Activated CD4-positive, alpha-beta T cell treated with anti-CD3 and anti-CD28 coated beads, Interleukin-2, Interleukin-4, amounts not matched to agents 100 ng/mL and 50 ng/mL, durations not matched to agents 16 hours and 8 hours (primary cell): ENCODE measurements at regions not wholly inside any gene's neighbourhood (a gene's known extent, or its start where the extent isn't known, plus 50 kb on each side); places are given as distances from the start of the nearest gene placed in this dataset.
A peak's percentile ranks its signal among the peaks of the same experiment; 100 is the strongest.
"Not testable (repeated sequence)": the region's sequence is repeated elsewhere in the genome, so short reads cannot be mapped to it uniquely, and the experiment has no call there.

Experiments
- DNase-seq: peaks from one replicate; pipeline ENCODE4 v3.0.0-alpha.2; 2020; ENCODE audit warnings: low spot score

DNA sequence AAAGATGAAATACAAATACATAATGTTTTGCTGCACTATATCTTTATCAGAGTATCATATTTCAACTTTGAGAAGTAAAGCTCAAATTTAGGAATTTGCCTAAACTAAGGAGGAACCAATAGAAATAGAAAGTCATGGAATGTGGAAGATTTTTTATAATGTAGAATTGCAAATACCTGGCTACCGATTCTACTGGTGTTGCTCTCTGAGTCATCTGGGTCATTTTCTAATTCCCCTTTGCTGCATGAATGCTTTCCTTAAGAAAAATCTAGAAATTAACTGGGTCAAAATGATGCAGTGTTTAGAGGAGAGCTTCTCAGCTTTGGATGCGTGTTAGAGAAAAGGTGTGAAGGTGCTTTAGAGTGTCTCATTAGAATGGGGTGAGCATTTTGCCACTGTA, 568.9 kb upstream of the ANKRD30A start:
- no peak for DNase-seq

DNA sequence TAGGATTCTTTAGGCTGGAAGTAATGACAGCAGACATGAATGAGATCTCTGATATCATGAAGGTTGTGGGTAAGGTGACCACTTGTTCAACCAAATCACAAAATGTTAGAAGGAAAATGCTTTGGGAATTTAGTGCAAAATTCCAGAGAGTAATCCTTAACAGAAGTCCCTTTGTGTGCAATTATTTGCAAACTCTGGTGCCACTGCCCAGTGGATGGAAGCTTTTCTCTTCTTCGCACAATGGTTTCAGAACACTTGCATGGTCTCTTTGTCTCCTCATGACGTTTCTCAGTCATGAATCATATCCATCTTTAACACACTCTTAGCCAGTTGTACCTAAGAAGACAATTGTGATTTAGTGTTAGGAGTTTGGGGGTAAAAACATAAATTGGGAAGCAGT, 570.4 kb upstream of the ANKRD30A start:
- no peak for DNase-seq

DNA sequence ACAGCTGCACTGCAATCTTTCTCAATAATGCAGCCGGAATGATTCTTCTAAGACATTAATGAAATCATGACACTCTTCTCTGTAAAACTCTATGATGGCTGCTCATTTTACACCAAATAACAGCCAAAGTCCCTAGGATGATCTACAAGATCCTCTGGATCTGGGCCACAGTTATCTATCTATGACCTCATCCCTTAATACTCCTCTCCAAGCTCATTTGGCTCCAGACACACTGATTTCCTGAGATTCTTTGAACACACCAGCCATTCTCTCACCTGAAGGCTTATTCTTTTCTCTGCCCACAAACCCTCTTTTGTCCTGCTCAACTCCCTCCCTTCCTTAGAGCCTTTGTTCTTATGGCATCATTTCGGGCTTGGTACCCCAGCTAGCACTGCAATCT, 577.4 kb upstream of the ANKRD30A start:
- DNase-seq, result no peak

DNA sequence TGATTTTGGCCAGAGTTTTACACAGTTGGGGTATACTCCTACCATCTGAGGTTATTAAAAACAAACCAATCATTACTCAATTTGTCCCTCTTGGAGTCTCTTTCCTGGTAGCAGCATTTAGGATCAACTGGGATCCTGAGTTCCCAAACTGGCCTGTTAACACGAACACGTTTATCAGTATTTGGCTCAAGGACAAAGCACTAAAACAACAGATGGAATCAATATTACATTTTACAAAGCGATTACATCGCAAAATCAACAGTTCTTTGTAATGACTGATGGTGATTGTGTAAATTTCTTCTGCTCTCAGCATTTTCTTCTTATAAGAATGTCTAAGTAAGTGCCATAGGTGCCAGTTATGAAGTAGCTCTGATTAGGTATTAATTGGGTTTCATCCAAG, 582.9 kb upstream of the ANKRD30A start:
- DNase-seq, result no peak

- DNase-seq, result no peak
Measured at GRCh38 chr10:36540611-36541010, 584.8 kb upstream of the ANKRD30A start.

DNA sequence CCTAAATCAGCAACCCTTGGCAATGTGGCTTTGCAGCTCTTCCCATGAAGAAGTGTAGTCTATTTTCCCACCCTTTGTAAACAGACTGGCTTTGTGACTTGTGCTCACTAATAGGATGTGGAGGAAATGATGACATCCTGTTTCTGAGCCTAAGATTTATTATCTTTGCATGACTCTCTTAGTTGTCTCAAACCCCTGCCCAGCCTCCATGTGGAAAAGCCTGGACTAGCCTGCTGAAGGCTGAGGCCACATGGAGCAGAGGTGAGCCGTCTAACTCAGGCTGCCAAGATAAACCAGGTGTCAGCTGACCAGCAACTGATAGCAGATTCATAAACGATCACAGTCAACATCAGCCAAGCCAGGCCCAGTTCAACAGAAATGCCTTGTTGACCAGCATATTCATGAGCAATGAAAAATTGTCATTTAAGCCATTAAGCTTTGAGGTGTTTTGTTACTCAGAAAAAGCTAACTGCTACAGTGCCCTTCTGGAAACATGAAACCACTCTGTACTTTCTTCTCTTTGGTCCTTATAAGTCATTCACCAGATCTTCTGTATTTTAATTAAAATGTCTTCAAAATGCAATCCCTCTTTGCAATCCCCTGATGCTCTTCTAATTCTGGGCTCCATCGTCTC, 586.3 kb upstream of the ANKRD30A start:
- no peak for DNase-seq

GRCh38 chr10:36534471-36535002, 590.9 kb upstream of the ANKRD30A start:
- peak; percentile 0 for DNase-seq

- no peak for DNase-seq
Measured at GRCh38 chr10:36533861-36534260, 591.5 kb upstream of the ANKRD30A start.

- no peak for DNase-seq
Measured at GRCh38 chr10:36533316-36533715, 592.1 kb upstream of the ANKRD30A start.

GRCh38 chr10:36531621-36532020, 593.8 kb upstream of the ANKRD30A start:
- DNase-seq, result no peak

GRCh38 chr10:36526033-36526432, 599.4 kb upstream of the ANKRD30A start:
- no peak for DNase-seq

GRCh38 chr10:36524126-36524525, 601.3 kb upstream of the ANKRD30A start:
- not testable (repeated sequence) for DNase-seq

DNA sequence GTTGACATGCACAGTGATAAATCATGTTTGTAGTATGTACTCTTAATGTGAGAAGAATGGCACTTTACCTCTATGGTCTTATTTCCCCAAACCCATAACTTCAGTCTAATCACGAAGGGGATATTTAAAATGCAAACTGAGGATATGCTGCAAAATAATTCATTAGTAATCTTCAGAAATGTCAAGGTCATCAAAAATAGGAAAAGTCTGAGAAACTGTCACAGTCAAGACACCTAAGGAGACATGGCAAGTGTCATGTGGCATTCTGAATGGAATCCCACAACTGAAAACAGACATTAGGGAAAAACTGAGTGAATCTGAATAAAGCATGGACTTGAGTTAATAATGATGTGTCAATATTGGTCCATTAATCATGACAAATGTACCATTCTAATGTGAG, 605.5 kb upstream of the ANKRD30A start:
- no peak for DNase-seq

- no peak for DNase-seq
Measured at GRCh38 chr10:36516281-36516680, 609.1 kb upstream of the ANKRD30A start.

DNA sequence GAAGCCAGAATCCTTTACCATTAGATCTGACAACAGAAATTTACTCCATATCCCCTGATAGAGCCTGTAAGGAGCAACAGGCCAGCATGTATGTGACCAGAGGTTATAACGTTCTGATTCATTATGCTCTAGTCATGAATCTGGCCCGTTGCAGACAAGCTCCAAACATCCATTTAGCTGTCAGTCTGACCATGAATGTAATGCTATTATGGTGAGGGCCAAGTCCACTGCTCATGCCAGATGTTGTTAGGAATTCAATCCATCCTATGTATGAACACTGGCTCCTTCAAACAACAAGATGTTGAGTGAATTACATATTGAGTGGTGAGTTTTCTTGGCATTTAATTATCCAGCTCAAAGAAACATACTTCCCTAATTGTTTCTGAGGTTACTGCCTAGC, 610.1 kb upstream of the ANKRD30A start:
- no peak for DNase-seq

DNA sequence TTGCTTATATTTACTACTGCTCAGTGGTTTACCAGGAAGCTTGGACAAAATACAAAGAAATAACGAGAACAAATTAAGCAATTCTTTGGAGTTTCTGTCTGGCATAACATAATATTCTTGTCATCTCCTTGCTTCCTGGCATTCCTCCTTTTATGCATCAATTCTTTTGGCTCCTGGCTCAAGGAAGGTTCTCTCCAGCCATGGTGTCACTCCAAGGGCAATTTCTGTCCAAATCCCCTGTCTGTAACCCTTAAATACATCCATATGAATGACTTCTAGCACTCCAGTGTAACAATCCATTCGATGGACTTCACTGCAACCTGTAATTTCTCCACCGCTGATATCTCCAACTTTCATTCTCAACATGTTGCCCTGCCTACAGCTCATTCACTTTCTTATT, 617.7 kb upstream of the ANKRD30A start:
- no peak for DNase-seq

- DNase-seq, result no peak
Measured at GRCh38 chr10:36506697-36507496, 618.5 kb upstream of the ANKRD30A start.

DNA sequence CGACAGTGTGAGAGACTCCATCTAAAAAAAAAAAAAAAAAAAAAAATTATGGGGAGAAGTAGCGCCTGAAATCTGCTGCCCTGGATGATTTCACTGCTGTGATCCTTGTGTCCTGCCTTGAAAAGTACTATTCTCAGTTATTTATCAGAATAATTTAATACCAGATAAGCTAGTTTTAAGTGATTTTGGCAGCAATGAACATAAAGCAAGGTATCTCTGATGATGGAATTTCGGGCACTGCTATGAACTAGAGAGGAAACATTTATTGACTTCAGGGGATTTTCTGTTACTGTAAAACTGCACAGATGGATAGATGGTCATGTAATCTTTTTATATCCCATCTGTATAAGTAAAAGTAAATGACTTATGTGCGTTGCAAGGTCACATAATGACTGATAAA, 619.1 kb upstream of the ANKRD30A start:
- no peak for DNase-seq

GRCh38 chr10:36504758-36505157, 620.6 kb upstream of the ANKRD30A start:
- DNase-seq, result no peak

GRCh38 chr10:36500266-36500665, 625.1 kb upstream of the ANKRD30A start:
- no peak for DNase-seq

GRCh38 chr10:36499693-36500092, 625.7 kb upstream of the ANKRD30A start:
- DNase-seq, result no peak

DNA sequence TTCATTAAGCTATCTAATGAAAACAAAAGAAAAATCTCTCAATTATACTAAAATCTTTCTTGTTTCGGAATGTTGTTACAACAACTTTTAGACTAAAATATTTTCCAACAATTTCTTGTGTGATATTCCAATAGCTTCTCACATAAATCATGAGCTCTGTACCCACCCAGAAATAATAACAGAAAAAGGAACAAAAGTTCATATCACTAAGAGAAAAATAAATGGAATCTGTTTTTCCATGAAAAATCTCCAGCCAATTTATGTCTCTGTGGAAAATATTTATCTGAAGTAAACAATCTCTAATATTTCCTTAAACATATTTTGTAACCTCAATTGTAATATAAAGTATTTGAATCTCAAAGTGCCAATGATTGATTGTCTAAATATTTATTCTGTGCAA, 628.6 kb upstream of the ANKRD30A start:
- DNase-seq, result no peak

DNA sequence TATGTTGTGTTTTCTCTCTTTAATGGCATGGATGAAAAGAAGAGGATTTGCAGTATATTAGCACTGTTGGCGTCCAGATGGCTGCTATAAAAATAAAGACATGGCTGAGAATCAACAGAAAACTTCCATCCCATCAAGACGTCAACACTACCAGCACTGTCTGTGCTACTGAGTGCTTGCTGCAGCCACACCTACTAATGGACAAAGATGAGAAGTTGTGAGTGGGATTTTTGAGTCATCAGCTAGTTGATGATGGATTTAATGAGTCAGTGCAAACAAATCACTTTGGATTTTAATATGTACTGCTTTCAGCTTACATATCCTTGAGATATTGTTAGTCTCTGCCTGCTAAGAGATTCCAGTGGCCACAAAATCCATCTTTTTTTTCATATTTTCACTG, 631.0 kb upstream of the ANKRD30A start:
- DNase-seq, result no peak

- no peak for DNase-seq
Measured at GRCh38 chr10:36493516-36493880, 631.9 kb upstream of the ANKRD30A start.
